ENCODE measurements at regions not wholly inside any gene's neighbourhood (a gene's known extent, or its start where the extent isn't known, plus 50 kb on each side); places are given as distances from the start of the nearest gene placed in this dataset.

DNA sequence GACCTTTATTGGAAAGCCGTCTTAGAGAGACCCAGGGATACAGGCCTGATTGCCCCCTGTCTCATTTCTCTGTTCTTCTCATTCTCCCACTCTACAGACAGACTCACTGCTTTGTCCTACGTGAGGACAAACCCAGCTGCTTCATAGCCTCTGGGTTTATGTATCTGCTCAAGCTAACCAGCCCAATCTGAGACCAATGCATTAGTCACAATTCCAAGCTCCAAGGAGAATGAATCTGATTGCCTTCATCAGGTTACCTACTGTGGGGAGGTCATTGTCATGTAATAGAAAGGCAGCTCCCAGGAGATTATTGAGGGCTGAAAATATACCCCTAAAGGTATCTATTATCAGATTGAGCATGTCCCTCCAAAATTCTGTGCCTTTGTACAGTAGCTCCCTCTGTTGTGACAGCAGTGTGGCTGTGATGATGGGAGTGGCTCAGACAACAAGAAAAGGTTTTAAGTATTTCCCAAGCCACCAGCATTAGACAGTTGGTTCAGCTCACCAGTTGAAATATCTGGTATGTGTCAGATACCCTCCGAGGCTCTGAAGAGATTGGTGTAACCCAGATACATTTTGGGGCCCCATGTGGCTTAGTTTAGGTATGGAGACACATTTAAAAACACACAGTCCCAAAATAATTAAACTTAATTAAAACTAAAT lies 123.1 kb upstream of the EEPD1 start:
- H3K4me3 ChIP-seq (ENCODE audit: low read length): no peak overlapping the region
- Mint-ChIP-seq H3K4me1 (no peaks in the 10 kb centered on the region), H3K36me3 (peaks cover 0 to 2% (median 0%) of the 10 kb centered on the region in 3 donors), H3K27ac (no peak overlapping the region), H3K4me3 (no peak overlapping the region), H3K9me3 (no peaks in the 10 kb centered on the region), H3K27me3 (peaks cover 11 to 52% of the 10 kb centered on the region in 2 donors)
- H3K9me3 ChIP-seq (ENCODE audit: low read length): no peaks in the 10 kb centered on the region
- no peaks in the 10 kb centered on the region for H3K4me1 ChIP-seq (ENCODE audit: insufficient read depth, low read length)
- ChIA-PET POLR2A (no interaction called here), CTCF (no interaction called here)
- H3K27ac ChIP-seq (ENCODE audit: low read depth, low read length): no peak overlapping the region
- no peak for DNase-seq
- H3K36me3 ChIP-seq (ENCODE audit: insufficient read depth, low read length): no peaks in the 10 kb centered on the region
- H3K27me3 ChIP-seq (ENCODE audit: insufficient read depth, low read length, poor library complexity, severe bottlenecking): no peaks in the 10 kb centered on the region

DNA sequence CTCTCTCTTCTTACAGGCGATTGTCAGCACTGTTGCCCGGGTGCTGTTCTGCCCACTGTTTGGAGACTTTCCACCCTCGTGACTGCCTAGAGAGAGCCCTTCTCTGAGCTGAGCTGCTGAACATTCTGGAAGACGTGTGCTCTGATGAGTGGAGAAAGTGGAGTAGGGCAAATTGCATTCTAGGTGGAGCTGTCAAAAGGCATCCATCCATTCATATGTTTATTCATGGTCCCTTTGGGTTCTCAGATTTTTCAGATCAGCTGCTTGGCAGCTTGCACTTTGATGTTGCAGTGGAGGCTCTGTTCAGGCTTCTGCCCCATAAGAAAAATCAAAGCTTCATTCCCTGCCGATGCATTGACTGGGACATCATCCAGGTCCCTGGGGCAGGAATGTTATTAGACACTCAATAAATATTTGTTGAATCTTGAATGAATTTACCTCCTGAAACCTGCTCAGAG lies 120.7 kb upstream of the EEPD1 start:
- no peaks in the 10 kb centered on the region for H3K36me3 Mint-ChIP-seq
- no peaks in the 10 kb centered on the region for H3K9me3 Mint-ChIP-seq

DNA sequence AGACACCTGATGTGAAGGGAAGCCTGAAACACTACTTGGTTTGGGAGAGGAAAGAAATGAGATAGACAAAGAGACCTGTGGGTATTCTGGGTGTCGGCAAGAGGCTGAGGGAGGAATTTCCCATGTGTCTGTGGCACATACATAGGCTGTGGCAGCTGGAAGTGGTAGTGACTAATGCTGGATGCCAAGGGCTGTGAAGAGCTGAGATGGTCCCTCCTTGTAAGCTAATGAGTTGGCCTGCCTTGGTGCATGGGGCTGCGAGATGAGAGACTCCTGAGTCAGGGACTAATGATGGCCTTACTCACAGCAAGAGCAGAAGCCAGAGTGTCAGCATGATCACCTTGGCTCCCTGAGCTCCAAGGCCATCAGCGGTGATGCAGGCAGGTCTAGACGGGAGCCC lies 119.0 kb upstream of the EEPD1 start:
- Histone ChIP-seq H3K4me3 (ENCODE audit: low read length) (no peak overlapping the region), H3K27ac (ENCODE audit: low read depth, low read length) (no peak overlapping the region), H3K36me3 (ENCODE audit: insufficient read depth, low read length) (no peaks in the 10 kb centered on the region), H3K27me3 (ENCODE audit: insufficient read depth, low read length, poor library complexity, severe bottlenecking) (no peaks in the 10 kb centered on the region), H3K4me1 (ENCODE audit: insufficient read depth, low read length) (no peaks in the 10 kb centered on the region), H3K9me3 (ENCODE audit: low read length) (no peaks in the 10 kb centered on the region)
- POLR2A ChIA-PET: no interaction called here
- CTCF ChIA-PET: no interaction called here
- no peaks in the 10 kb centered on the region for H3K9me3 Mint-ChIP-seq
- no peaks in the 10 kb centered on the region for H3K4me1 Mint-ChIP-seq
- H3K4me3 Mint-ChIP-seq: no peak overlapping the region
- H3K27ac Mint-ChIP-seq: no peak overlapping the region
- no peaks in the 10 kb centered on the region for H3K36me3 Mint-ChIP-seq
- DNase-seq: no peak
- H3K27me3 Mint-ChIP-seq: peaks cover 13 to 45% of the 10 kb centered on the region in 2 donors

More for the DNA sequence above, 120.7 kb upstream of the EEPD1 start:
- H3K27me3 Mint-ChIP-seq: peaks cover 13 to 54% of the 10 kb centered on the region in 2 donors
- H3K27ac Mint-ChIP-seq: no peak overlapping the region
- H3K27me3 ChIP-seq (ENCODE audit: insufficient read depth, low read length, poor library complexity, severe bottlenecking): no peaks in the 10 kb centered on the region
- no peaks in the 10 kb centered on the region for H3K4me1 Mint-ChIP-seq
- no peak overlapping the region for H3K4me3 Mint-ChIP-seq
- ChIA-PET POLR2A (no interaction called here), CTCF (no interaction called here)
- H3K4me3 ChIP-seq (ENCODE audit: low read length): no peak overlapping the region
- no peaks in the 10 kb centered on the region for H3K9me3 ChIP-seq (ENCODE audit: low read length)
- H3K4me1 ChIP-seq (ENCODE audit: insufficient read depth, low read length): no peaks in the 10 kb centered on the region
- no peak for DNase-seq
- H3K27ac ChIP-seq (ENCODE audit: low read depth, low read length): no peak overlapping the region
- no peaks in the 10 kb centered on the region for H3K36me3 ChIP-seq (ENCODE audit: insufficient read depth, low read length)

DNA sequence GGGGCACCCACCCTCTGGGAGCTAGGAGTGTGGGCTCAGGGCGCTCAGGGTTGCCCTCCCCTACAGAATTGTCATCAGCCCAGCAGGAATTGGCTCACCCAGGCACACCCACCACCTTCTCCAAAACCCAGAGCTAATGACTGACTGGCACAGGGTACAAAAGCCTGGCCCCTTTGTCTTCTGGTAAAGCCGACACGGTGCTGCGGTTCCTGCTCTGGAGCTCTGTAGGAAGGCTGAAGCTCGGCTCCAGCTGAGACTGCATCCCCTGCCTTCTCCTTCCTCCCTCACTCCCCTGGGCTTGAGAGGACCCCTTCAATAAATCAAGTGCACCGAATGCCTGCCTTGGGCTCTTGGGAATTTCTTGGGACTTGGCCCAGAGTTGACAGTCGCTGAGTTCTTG lies 117.9 kb upstream of the EEPD1 start:
- Mint-ChIP-seq H3K4me1 (no peaks in the 10 kb centered on the region), H3K9me3 (no peaks in the 10 kb centered on the region), H3K4me3 (no peak overlapping the region), H3K36me3 (no peaks in the 10 kb centered on the region), H3K27ac (no peak overlapping the region), H3K27me3 (peaks cover 13 to 41% of the 10 kb centered on the region in 2 donors)
- Histone ChIP-seq H3K9me3 (ENCODE audit: low read length) (no peaks in the 10 kb centered on the region), H3K36me3 (ENCODE audit: insufficient read depth, low read length) (no peaks in the 10 kb centered on the region), H3K27me3 (ENCODE audit: insufficient read depth, low read length, poor library complexity, severe bottlenecking) (no peaks in the 10 kb centered on the region), H3K4me3 (ENCODE audit: low read length) (no peak overlapping the region), H3K4me1 (ENCODE audit: insufficient read depth, low read length) (no peaks in the 10 kb centered on the region), H3K27ac (ENCODE audit: low read depth, low read length) (no peak overlapping the region)
- no peak for DNase-seq
- ChIA-PET POLR2A (no interaction called here), CTCF (no interaction called here)

DNA sequence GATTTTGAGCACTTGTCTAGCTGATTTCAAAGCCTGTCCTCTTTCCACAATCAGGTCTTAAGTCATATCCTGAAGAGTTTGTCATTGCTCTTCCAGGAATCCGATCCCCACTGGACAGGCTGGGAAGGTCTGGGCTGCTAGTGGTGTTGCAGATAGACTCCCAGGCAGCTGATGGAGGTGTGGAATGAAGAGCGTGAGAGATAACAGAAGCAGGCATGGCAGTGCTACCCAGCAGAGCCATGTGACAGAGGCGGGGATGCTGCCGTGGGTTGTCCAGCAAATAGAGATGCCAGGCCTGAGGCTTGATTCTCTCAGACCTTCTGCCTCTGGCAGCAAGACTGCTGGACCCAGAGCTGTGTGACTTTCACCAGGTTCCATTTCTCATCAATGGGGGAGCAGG lies 116.5 kb upstream of the EEPD1 start:
- H3K4me1 ChIP-seq (ENCODE audit: insufficient read depth, low read length): no peaks in the 10 kb centered on the region
- H3K4me1 Mint-ChIP-seq: no peaks in the 10 kb centered on the region
- DNase-seq: no peak
- no peaks in the 10 kb centered on the region for H3K36me3 Mint-ChIP-seq
- no peak overlapping the region for H3K27ac Mint-ChIP-seq
- H3K9me3 ChIP-seq (ENCODE audit: low read length): no peaks in the 10 kb centered on the region
- CTCF ChIA-PET: interaction anchor here (1.0 to 1.2 kb wide), 2 partner anchors 27 to 255 kb away, joined by 3 to 4 read pairs; no protein-coding TSS in a partner anchor
- H3K9me3 Mint-ChIP-seq: no peaks in the 10 kb centered on the region
- no peaks in the 10 kb centered on the region for H3K36me3 ChIP-seq (ENCODE audit: insufficient read depth, low read length)
- H3K27me3 Mint-ChIP-seq: peaks cover 13 to 34% of the 10 kb centered on the region in 2 donors
- no peak overlapping the region for H3K4me3 ChIP-seq (ENCODE audit: low read length)
- no peaks in the 10 kb centered on the region for H3K27me3 ChIP-seq (ENCODE audit: insufficient read depth, low read length, poor library complexity, severe bottlenecking)
- no peak overlapping the region for H3K27ac ChIP-seq (ENCODE audit: low read depth, low read length)
- POLR2A ChIA-PET: no interaction called here
- H3K4me3 Mint-ChIP-seq: no peak overlapping the region

DNA sequence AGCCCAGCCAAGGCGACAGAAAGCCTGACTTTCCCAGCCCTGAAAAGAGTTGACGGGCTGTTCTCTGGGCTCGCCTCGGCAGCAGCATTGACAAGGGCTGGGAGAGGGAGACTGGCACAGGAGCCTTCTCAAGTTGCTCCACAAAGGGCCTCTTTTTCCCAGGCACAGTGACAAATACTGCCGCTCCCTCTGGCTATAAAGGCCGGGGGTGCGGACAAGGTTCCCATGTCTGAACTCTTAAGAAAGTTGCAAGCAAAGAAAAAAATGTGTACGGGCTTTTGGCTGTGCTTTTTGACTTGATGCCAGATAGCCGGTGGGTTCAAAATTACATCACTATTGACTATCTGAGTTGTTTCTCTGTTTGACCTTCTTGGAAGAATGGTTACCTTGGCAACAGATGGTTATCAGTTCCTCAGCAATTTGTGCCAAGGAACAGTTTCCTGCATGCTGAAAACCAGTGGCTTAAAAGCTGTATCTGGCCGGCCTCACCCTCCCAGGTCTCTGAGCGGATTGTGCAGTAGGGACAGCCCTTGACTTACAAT lies 115.9 kb upstream of the EEPD1 start:
- H3K27ac ChIP-seq (ENCODE audit: low read depth, low read length): no peak overlapping the region
- ChIA-PET CTCF (no interaction called here), POLR2A (no interaction called here)
- no peaks in the 10 kb centered on the region for H3K4me1 ChIP-seq (ENCODE audit: insufficient read depth, low read length)
- DNase-seq: no peak
- Mint-ChIP-seq H3K4me1 (no peaks in the 10 kb centered on the region), H3K27me3 (peaks cover 13 to 31% of the 10 kb centered on the region in 2 donors), H3K4me3 (no peak overlapping the region), H3K9me3 (no peaks in the 10 kb centered on the region), H3K27ac (no peak overlapping the region), H3K36me3 (no peaks in the 10 kb centered on the region)
- no peak overlapping the region for H3K4me3 ChIP-seq (ENCODE audit: low read length)
- no peaks in the 10 kb centered on the region for H3K27me3 ChIP-seq (ENCODE audit: insufficient read depth, low read length, poor library complexity, severe bottlenecking)
- no peaks in the 10 kb centered on the region for H3K9me3 ChIP-seq (ENCODE audit: low read length)
- no peaks in the 10 kb centered on the region for H3K36me3 ChIP-seq (ENCODE audit: insufficient read depth, low read length)

DNA sequence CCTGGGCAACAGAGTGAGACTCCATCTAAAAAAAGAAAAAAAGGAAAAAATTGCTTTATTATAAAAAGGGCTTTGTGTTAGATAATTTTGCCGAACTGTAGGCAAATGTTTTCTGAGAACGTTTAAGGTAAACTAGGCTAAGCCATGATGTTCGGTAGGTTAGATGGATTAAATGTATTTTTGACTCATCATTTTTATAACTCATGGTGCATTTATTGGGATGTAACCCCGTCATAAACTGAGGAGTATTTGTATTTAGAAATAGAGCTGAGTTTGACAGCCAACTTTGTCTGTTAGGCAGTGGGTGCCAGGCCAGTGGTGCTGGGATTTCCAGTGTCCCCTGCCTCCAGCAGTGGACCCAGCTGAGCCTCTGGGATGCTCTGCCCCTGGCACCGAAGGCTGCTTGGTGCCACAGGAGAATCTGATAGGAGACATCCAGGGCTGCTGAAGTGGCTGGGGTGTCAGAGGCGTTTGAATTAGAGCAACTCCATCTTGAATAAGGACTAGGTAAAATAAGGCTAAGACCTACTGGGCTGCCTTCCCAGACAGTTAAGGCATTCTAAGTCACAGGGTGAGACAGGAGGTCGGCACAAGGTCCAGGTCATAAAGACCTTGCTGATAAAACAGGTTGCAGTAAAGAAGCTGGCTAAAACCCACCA lies 114.9 kb upstream of the EEPD1 start:
- H3K4me1 Mint-ChIP-seq: no peaks in the 10 kb centered on the region
- H3K27ac ChIP-seq (ENCODE audit: low read depth, low read length): no peak overlapping the region
- no peaks in the 10 kb centered on the region for H3K36me3 Mint-ChIP-seq
- H3K36me3 ChIP-seq (ENCODE audit: insufficient read depth, low read length): no peaks in the 10 kb centered on the region
- H3K27ac Mint-ChIP-seq: no peak overlapping the region
- CTCF ChIA-PET: no interaction called here
- no peak overlapping the region for H3K4me3 ChIP-seq (ENCODE audit: low read length)
- no peaks in the 10 kb centered on the region for H3K9me3 Mint-ChIP-seq
- no peaks in the 10 kb centered on the region for H3K4me1 ChIP-seq (ENCODE audit: insufficient read depth, low read length)
- H3K9me3 ChIP-seq (ENCODE audit: low read length): no peaks in the 10 kb centered on the region
- POLR2A ChIA-PET: no interaction called here
- peaks cover 7 to 22% of the 10 kb centered on the region in 2 donors for H3K27me3 Mint-ChIP-seq
- H3K4me3 Mint-ChIP-seq: no peak overlapping the region
- no peak for DNase-seq
- H3K27me3 ChIP-seq (ENCODE audit: insufficient read depth, low read length, poor library complexity, severe bottlenecking): no peaks in the 10 kb centered on the region

DNA sequence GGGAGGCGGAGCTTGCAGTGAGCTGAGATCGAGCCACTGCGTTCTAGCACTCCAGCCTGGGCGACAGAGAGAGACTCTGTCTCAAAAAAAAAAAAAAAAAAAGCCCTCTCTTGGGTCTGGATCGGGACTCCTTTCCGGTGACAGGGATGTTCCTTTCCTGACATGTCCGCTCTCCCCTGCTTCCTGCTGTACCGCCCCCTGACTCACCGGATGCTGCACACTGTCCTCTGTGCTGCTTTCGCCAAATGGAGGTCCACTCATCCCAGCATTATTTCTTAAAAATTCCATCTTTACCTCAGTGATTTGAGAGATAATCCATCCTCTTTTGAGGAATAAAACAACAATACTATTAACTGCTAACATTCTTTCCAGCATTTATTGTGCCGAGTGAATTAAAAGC lies 113.8 kb upstream of the EEPD1 start:
- no peak overlapping the region for H3K4me3 ChIP-seq (ENCODE audit: low read length)
- H3K4me1 ChIP-seq (ENCODE audit: insufficient read depth, low read length): no peaks in the 10 kb centered on the region
- POLR2A ChIA-PET: no interaction called here
- no peak overlapping the region for H3K4me3 Mint-ChIP-seq
- no peaks in the 10 kb centered on the region for H3K27me3 ChIP-seq (ENCODE audit: insufficient read depth, low read length, poor library complexity, severe bottlenecking)
- CTCF ChIA-PET: no interaction called here
- no peak overlapping the region for H3K27ac ChIP-seq (ENCODE audit: low read depth, low read length)
- no peaks in the 10 kb centered on the region for H3K9me3 ChIP-seq (ENCODE audit: low read length)
- H3K27me3 Mint-ChIP-seq: peaks cover 2 to 15% of the 10 kb centered on the region in 2 donors
- no peaks in the 10 kb centered on the region for H3K36me3 Mint-ChIP-seq
- no peaks in the 10 kb centered on the region for H3K4me1 Mint-ChIP-seq
- H3K36me3 ChIP-seq (ENCODE audit: insufficient read depth, low read length): no peaks in the 10 kb centered on the region
- no peak for DNase-seq
- H3K27ac Mint-ChIP-seq: no peak overlapping the region
- no peaks in the 10 kb centered on the region for H3K9me3 Mint-ChIP-seq
